SW480 (cell line): ENCODE measurements at regions not wholly inside any gene's neighbourhood (a gene's known extent, or its start where the extent isn't known, plus 50 kb on each side); places are given as distances from the start of the nearest gene placed in this dataset.
"Not testable (repeated sequence)": the region's sequence is repeated elsewhere in the genome, so short reads cannot be mapped to it uniquely, and the experiment has no call there.

Experiments
- DNase-seq: peaks from one replicate; pipeline ENCODE4 v3.0.0-alpha.2; 2016; ENCODE audit warnings: low spot score

DNA sequence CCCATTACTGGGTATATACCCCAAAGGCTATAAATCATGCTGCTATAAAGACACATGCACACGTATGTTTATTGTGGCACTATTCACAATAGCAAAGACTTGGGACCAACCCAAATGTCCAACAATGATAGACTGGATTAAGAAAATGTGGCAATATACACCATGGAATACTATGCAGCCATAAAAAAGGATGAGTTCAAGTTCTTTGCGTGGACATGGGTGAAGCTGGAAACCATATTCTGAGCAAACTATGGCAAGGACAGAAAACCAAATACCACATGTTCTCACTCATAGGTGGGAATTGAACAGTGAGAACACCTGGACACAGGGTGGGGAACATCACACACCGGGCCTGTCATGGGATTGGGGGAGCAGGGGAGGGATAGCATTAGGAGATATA, 54.4 kb upstream of the MUCL1 start:
- not testable (repeated sequence) for DNase-seq

DNA sequence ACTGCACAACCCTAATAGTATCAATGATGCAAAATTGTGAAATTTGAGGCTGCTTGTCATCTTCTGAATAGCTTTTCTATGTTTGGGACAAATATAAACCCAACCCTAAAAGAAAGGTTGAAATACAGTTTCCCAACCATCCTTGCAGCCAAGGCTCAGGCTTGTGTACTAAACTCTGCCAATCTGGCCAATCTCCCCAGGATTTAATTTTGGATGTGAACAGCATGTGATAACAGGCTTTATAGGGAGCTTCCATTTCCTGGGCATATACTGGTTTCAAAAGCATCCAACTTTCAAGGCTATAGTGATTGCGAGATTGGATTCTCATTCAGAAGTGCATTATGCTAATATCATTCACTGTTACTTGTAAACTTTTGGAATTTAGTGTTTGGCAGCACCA, 55.7 kb upstream of the MUCL1 start:
- DNase-seq, result no peak

DNA sequence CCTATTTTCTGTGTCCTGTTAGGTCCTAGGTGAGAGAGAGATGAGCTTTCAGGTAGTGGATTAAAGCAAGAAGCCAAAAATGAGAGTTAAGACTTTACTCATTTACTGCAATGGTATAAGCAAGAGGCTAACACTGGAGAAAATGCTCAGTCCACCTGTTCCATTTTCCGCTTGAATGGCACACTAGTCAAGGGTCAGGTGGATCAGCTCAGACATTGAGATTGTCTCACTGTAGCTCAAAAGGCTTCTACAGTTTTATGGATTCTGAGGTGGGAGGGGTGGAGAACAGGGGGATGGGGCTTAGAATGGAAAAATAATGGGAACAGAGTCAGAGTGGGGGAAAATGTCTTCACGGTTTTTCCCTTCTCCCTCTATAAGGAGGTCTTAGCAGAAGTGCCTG, 57.3 kb upstream of the MUCL1 start:
- no peak for DNase-seq

- DNase-seq, result no peak
Observed at GRCh38 chr12:54795644-54796043, 58.7 kb upstream of the MUCL1 start.

GRCh38 chr12:54786081-54786480, 68.2 kb upstream of the MUCL1 start:
- DNase-seq, result no peak

DNA sequence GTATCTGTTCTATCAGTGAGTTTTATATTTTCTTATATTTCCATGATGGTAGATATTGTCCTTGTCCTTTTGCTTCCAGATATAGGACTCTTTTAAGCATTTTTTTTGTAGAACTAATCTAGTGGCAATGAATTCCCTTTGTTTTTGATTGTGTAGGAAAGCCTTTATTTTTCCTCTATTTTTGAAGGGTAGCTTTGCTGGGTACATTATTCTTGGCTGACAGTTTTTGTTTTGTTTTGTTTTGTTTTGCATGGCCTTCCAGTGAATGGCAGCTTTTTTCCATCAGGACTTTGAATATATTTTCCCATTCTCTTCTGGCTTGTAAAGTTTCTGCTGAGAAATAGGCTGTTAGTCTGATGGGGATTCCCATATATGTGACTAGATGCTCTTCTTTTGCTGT, 70.2 kb upstream of the MUCL1 start:
- no peak for DNase-seq

- not testable (repeated sequence) for DNase-seq
Observed at GRCh38 chr12:54777031-54777430, 77.3 kb upstream of the MUCL1 start.

GRCh38 chr12:54773593-54773992, 80.7 kb upstream of the MUCL1 start:
- no peak for DNase-seq

DNA sequence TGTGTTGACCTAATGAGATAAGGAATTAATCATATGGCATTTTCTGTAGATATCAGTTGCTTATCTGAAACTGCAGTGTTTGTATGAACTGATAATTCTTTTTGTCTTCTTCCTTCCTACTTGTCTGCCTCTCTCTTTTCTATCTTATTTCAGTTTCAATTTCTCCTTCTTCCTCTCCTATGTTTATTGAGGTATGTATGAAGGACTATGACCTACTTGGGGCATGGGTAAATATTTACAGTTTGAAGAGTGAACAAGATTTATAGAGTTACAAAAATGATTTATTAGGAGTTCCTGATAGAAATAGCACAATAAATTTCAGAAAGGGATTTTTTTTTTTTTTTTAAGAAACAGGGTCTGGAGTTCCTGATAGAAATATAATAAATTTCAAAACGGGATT, 88.7 kb upstream of the MUCL1 start:
- no peak for DNase-seq

DNA sequence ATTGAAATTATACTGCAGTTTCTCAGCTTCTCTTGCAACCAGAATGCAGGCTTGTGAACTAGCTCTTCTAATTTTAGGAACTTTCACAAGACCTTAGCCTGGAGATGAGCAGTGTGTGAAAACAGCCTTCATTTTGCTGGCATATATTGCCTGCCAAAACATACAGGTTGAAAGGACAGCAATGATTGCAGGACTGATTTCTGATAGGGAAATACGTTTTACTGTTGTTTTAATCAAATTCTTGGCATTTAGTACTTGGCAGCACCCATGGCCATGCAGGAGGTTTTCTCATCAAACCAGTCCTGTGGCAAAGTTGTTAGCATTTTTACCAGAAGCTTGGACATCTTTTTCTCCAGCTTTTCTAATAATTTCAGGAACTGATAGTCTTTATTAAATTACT, 91.9 kb upstream of the MUCL1 start:
- no peak for DNase-seq

DNA sequence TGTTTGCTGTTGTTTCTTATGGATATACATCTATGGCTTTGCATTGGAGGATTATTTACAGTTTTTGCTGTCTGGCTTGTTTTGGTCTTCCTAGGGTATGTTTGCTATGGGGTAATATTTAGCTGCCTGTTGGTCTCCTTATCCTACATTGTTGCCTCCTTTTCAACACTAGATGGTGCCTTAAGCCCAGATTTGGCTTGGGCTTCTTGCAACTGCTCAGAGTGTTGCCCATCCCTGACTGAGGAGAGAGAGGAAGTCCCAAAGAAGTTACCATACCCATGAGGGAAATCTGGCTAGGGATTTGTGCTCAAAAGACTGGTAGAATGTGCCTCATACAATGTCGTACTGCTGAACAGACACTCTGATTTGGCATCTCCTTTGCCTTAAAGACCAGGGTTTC, 94.6 kb upstream of the MUCL1 start:
- peak; percentile 67 for DNase-seq

- no peak for DNase-seq
Observed at GRCh38 chr12:54751493-54751892, 102.8 kb upstream of the MUCL1 start.

- DNase-seq, result peak; percentile 58
Observed at GRCh38 chr12:54749191-54749818, 101.1 kb upstream of the DCD start.

DNA sequence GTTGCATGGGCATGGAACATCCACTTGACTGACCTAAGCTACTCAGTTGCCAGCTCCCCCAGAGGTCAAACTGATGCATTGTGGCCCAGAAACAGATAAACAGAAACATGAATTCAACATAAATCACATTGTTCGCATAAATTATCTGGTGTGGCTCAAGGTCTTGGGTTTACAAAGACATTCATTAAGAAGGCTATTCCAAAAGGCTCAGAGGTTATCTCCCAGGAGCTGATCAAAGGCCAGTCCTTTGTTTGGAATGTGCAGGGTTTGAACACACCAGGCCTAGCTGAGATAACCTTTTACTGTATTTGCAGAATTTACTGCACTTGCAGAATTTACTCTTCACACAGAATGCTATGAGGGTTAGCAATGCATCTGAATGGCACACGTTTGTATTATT, 96.4 kb upstream of the DCD start:
- no peak for DNase-seq

DNA sequence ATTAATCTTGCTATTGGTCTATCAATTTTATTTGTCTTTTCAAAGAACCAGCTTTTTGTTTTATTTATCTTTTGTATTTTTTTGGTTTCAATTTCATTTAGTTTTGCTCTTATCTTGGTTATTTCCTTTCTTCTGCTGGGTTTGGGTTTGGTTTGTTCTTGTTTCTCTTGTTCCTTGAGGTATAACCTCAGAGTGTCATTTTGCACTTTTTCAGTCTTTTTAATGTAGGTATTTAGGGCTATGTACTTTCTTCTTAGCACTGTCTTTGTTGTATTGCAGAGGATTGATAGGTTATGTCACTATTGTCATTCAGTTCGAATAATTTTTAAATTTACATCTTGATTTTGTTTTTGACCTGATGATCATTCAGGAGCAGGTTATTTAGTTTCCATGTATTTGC, 92.7 kb upstream of the DCD start:
- DNase-seq, result no peak

GRCh38 chr12:54736549-54736948, 88.4 kb upstream of the DCD start:
- DNase-seq, result no peak

DNA sequence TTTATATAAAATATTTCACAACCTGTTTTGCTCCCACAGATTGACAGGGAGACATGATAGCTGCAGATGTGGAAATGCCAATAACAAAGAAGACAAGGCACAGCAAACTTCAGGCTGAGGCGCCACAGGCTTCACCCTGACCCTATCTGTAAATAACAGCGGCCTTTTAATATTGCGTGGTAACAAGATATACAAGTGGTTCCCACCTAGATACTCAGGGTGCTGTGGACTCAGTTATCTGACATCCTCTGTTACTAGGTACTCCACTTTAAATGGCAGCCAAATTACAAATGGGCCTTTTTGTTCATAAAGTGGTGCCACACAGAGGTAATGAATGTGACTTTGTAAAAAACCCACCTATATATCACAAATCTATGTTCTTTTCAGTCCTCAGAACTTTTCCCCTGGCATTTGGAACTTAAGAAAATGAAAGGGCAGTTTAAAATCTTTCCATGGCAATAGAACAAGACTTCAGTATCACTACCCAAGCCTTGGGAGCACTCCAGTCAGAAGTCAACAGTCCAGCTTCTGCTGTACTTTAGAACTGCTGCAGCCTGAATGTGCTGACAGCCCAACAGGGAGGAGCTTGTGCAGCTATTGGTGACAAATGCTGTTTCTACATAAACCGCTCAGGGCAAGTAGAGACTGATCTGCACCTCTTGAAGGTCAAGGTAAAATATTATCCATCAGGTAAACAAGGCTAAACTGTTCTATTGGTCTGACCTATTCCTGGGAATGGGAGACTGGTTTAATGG, 86.2 kb upstream of the DCD start:
- no peak for DNase-seq

DNA sequence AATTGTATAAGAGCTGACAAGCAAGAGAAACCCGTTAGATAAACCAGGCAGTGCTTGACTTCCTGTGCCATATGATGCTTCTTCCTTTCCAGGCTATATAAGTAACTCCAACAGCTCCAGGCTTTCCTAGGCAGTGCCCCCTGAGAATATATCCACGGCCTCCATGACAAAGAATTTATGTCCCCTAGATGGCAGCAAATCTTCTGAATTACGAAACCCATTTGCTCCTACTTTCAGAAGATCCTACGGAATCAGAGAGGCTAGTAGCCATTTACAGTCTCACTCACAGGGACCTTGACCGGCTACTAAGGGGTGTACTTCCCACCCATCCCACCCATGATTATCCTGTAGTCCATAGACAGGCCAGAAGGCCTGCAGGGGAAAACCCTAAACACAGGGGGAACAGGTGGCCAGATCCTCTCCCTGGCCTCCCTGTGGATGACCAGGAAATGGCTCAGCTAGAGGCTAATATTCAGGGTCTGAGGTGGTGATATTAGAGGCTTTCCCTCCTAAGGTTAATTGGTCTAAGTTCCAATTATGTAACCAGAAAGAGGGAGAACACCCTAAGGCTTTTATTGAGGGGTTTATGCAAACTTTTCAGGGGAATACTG, 77.2 kb upstream of the DCD start:
- DNase-seq, result peak; percentile 51

GRCh38 chr12:54723379-54724256, 75.5 kb upstream of the DCD start:
- DNase-seq, result peak; percentile 30

DNA sequence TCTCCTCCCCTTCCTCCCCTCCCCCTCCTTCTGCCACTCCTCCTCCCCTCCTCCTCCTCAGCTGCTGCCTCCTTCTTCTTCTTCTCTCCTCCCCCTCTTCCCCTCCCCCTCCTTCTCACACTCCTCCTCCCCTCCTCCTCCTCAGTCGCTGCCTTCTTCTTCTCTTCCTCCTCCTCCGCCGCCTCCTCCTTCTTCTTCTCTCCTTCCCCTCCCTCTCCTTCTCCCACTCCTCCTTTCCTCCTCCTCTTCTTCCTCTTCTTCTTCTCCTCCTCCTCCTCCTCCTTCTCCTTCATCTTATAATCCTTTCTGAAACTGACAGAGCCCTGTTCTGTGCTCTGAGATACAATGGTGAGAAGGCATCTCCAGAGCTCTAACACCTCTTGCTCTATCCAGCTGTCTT, 73.1 kb upstream of the DCD start:
- DNase-seq, result no peak

- DNase-seq, result no peak
Observed at GRCh38 chr12:54719691-54720090, 71.5 kb upstream of the DCD start.

DNA sequence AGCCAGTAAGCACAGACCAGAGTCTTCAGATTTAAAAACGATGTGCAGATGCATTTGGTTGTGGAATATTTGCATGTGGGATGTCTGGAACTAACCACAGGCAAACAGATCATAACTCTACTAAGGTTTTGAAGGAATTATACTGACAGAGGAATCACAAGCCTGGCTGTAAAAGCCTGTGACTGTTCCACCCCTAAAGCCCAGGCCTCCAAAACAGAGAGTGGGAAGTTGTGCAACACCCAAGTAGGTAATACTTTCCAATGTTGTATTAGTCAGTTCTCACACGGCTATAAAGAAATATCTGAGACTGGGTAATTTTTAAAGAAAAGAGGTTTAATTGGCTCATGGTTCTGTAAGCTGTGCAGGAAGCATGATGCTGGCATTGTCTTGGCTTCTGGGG, 68.1 kb upstream of the DCD start:
- no peak for DNase-seq

- DNase-seq, result not testable (repeated sequence)
Observed at GRCh38 chr12:54713876-54714275, 65.7 kb upstream of the DCD start.
